H1 (cell line): ENCODE measurements at regions not wholly inside any gene's neighbourhood (a gene's known extent, or its start where the extent isn't known, plus 50 kb on each side); places are given as distances from the start of the nearest gene placed in this dataset.

Experiments used
- RXRA ChIP-seq: IDR thresholded peaks from 2 replicates; pipeline ENCODE4 v1.6.1; 2011; ENCODE audit warnings: low read depth, mild to moderate bottlenecking, low read length, moderate library complexity; ENCODE audit not compliant: insufficient read depth
- TBP ChIP-seq: IDR thresholded peaks from 2 replicates; pipeline ENCODE4 v1.6.1; 2011; ENCODE audit warnings: low read depth, low read length, improper control_type of control experiment

GRCh38 chr21:19603011-19603593, 1199.5 kb upstream of the TMPRSS15 start (continued):
- TF ChIP-seq TBP, result no peak
- TF ChIP-seq RXRA, result no peak
- TF ChIP-seq, all 59 proteins: peak for 0
